Fibroblast of lung (primary cell): ENCODE measurements at regions not wholly inside any gene's neighbourhood (a gene's known extent, or its start where the extent isn't known, plus 50 kb on each side); places are given as distances from the start of the nearest gene placed in this dataset.

Experiments
- EZH2 ChIP-seq: IDR thresholded peaks from 2 replicates; pipeline ENCODE4 v1.5.1; 2012; ENCODE audit warnings: low read length, control low read depth, mild to moderate bottlenecking; ENCODE audit errors: missing control alignments
- TF ChIP-seq, protein P1 (sequence below), 2 donors: IDR thresholded peaks in 1 of 2; conservative IDR thresholded peaks in 1 of 2; 1 replicate in 1 of 2; 2 replicates in 1 of 2; pipeline ENCODE4 v1.5.1; 2011 to 2012; ENCODE audit warnings: low read length in 2 of 2, control low read depth in 1 of 2, inconsistent platforms in 1 of 2, low read depth in 1 of 2, mild to moderate bottlenecking in 1 of 2

DNA sequence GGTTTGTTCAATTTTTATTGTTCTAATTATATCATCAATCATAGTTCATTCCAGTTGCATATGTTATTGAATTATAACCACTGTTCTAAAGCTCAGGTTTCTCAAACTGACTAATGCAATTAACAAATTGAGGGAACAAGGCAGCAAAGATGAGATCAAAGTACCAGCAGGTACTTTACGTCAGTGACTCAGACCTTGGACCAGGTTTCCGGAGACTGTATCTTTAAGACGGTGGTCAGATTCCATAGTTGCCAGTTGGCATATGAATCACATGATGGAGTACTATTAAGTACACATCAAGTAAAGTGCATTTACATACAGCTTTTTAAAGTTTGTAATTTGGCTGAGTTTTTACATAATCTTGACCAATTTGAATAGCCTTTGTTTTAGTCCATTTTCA is 583.6 kb upstream of the ROBO2 start:
- TF ChIP-seq, protein P1, sequence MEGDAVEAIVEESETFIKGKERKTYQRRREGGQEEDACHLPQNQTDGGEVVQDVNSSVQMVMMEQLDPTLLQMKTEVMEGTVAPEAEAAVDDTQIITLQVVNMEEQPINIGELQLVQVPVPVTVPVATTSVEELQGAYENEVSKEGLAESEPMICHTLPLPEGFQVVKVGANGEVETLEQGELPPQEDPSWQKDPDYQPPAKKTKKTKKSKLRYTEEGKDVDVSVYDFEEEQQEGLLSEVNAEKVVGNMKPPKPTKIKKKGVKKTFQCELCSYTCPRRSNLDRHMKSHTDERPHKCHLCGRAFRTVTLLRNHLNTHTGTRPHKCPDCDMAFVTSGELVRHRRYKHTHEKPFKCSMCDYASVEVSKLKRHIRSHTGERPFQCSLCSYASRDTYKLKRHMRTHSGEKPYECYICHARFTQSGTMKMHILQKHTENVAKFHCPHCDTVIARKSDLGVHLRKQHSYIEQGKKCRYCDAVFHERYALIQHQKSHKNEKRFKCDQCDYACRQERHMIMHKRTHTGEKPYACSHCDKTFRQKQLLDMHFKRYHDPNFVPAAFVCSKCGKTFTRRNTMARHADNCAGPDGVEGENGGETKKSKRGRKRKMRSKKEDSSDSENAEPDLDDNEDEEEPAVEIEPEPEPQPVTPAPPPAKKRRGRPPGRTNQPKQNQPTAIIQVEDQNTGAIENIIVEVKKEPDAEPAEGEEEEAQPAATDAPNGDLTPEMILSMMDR (conservative IDR thresholded peaks at IDR 0.05 in 1 of 2, IDR thresholded peaks at IDR 0.05 in 1 of 2; ENCODE audit: low read depth in 1 of 2, low read length in 2 of 2), result no peak
- no peak for TF ChIP-seq EZH2
